GM12891 (cell line): ENCODE measurements at regions not wholly inside any gene's neighbourhood (a gene's known extent, or its start where the extent isn't known, plus 50 kb on each side); places are given as distances from the start of the nearest gene placed in this dataset.

Experiments used
- PAX5 ChIP-seq: IDR thresholded peaks from 2 replicates; pipeline ENCODE4 v1.6.1; 2011; ENCODE audit warnings: low read length, moderate library complexity, mild to moderate bottlenecking; ENCODE audit not compliant: insufficient read depth, severe bottlenecking
- POLR2A ChIP-seq: IDR thresholded peaks from 2 replicates; pipeline ENCODE4 v1.6.1; 2011; ENCODE audit warnings: low read depth, low read length, control low read depth
- POLR2AphosphoS5 ChIP-seq: IDR thresholded peaks from 2 replicates; pipeline ENCODE4 v1.6.1; 2011; ENCODE audit warnings: low read depth, low read length, control low read depth
- POU2F2 ChIP-seq: IDR thresholded peaks from 2 replicates; pipeline ENCODE4 v1.6.1; 2011; ENCODE audit warnings: low read depth, mild to moderate bottlenecking, control low read depth, low read length, moderate library complexity
- SPI1 ChIP-seq: IDR thresholded peaks from 2 replicates; pipeline ENCODE4 v1.6.1; 2011; ENCODE audit warnings: low read depth, low read length, control low read depth
- TAF1 ChIP-seq: IDR thresholded peaks from 2 replicates; pipeline ENCODE4 v1.6.1; 2011; ENCODE audit warnings: low read depth, low read length, control low read depth

DNA sequence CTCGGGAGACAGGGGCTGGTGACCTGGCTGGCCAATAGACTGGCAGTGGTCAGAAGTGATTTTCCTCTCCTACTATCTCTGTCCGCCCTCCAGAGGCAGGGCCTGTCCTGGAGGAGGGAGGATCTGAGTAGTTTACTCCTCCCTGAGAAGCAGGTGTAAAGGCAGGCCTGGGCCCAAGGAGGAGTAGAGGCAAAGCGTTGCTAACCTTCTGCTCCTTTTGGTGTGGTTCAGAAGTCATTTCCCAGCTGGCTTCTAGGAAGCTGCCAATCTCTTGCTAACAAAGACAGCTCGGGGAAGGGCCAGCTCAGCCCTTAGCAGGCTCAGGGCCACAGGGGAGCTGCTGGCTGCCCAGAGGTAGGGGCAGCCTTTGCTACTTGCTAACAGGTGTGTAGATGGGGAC lies 151.1 kb upstream of the NECTIN1 start:
- TF ChIP-seq POLR2A (no peak), POLR2AphosphoS5 (no peak), SPI1 (no peak), PAX5 (no peak), TAF1 (no peak), POU2F2 (no peak)
